HG03575 (cell line): ENCODE measurements at regions not wholly inside any gene's neighbourhood (a gene's known extent, or its start where the extent isn't known, plus 50 kb on each side); places are given as distances from the start of the nearest gene placed in this dataset.

Experiments used
- ATAC-seq: cut with Tn5 transposase; IDR thresholded peaks from one replicate; pipeline ENCODE4 v1.9.1; 2021; ENCODE audit not compliant: unreplicated experiment, insufficient number of reproducible peaks, low FRiP score; ENCODE audit errors: extremely low read depth

GRCh38 chr5:153884612-153884957 lies 154.1 kb downstream of the FAM114A2 start:
- ATAC-seq, result no peak

DNA sequence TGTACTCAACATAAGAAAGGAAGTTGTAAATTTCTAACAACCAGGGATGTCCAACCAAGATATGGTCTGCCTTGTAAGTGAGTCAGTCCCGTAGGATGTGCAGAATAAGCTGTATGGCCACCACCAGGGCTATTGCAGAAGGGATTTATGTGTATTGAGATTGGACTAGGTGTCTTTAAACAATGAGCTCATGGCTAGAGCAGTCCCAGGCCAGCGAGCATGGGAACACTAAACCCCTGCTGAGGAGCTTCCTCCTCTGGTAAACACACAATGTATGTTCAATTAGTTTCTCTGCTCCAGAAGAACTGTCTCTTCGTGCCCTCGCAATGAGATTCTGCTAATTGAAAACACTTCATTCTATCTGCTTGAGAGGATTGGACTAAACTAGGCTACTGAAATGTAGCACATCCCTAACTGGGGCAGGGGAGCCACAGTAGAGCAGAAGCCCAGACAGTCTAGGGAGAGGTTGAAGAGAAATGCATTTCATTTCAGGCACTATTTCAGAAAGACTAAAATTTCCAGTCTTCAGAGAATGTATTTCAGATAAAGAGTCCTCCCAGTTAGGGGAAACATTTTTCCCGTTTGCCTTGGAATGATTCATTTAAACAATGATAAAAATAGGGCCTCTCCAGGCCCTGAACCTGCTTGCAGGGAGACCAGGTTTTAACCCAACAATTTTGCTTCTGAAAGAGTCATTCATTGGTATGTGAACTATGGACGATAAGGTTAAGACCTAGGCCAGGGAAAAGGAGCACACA lies 154.7 kb downstream of the FAM114A2 start:
- ATAC-seq, result no peak

- no peak for ATAC-seq
Measured at GRCh38 chr5:153881687-153882086, 157.0 kb downstream of the FAM114A2 start.

DNA sequence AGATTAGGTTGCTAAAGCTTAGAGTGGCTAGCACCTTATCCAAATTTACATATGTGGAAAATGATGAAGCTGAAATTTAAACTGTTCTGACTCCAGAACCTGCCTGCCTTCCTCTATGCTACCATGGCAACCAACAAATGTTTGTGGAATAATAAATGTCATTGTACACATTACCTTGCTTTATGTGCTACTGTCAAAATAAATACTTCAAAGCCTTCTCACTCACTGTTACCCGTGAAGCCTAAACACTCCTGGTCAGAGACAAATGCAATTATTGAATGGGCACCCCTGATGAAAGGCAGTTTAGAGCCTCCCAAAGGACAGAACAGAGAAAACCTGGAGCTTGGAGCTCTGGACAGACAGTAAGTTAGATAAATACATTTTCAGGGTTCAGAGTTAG lies 158.6 kb downstream of the FAM114A2 start:
- ATAC-seq, result no peak

DNA sequence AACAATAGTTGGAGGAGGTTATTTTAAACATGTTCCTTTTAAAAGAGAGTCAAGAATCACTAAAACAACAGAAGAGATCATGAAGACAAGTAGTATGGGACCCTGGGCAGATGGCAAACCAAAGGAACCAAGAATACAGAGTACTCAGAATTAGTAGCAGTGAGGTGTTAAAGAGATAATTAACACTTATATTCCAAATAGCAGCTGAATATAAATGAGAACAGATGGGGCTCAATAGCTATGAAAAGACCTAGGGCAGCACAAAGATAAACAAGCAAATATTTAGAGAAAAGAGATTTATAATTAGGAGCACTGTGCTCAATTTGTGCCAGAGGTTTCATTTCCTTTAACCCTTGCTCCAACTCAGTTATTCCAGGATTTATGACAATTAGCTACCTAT lies 159.1 kb downstream of the FAM114A2 start:
- ATAC-seq, result no peak

DNA sequence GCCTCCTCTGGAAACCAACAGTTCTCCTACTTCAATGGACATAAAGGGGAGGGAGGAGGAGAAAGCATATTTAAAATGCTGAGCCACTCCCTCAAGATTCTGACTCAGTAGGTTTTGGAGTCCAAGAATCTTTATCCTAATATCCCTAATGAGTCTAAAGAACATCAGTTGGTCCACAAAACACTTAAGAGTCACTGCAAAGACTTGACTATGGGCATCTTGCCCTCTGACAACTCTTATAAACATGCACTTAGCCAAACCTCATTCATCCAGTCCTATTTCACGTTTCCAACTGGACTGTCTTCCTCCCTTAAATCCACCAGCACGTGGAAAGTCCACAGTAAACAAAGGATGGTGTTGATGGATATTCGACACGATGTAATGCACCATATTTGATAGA lies 172.5 kb downstream of the FAM114A2 start:
- ATAC-seq, result no peak

DNA sequence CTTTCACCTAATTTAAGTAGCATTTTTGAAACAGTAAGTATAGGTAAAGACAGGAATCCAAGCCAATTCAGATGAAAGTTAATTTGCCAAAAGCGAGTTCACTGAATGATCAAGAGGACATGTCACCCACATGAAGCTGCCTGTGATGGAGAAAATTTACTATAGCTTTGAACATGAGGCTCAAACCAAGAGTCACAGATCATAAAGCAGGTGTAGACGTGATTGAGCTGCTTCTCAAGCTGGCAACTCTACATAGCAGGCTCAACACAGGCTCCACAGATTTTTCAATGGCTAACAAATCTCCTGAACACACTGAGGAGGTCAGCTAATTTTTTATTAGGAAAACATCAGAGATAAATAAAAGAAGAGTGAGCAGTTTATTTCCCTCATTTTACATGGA lies 173.7 kb downstream of the FAM114A2 start:
- ATAC-seq, result no peak

DNA sequence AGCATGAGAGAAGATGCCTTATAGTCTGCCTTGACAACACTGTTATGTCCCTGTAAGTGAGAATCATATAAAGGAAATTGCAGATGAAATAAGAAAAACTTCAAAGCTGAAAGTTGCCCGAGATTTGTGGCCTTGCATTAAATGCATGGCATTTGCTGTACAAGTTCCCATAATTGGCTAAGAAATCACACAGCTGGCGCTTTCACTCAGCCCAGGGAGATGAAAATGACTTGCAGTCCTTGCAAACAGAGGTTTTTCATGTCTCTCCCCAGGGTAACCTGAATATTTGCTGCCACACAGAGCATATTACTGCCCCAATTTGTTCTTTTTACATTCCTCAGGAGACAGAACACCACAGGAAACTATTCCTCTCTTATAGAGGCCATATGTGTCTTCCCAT lies 174.8 kb downstream of the FAM114A2 start:
- no peak for ATAC-seq
